Fibroblast of lung (primary cell): ENCODE measurements at regions not wholly inside any gene's neighbourhood (a gene's known extent, or its start where the extent isn't known, plus 50 kb on each side); places are given as distances from the start of the nearest gene placed in this dataset.

Experiments
- DNase-seq, 2 donors: peaks; one replicate each; pipeline versions ENCODE4 v3.0.0 to v3.0.0-alpha.2; 2010; ENCODE audit warnings: low read depth in 2 of 2
- H2AFZ ChIP-seq: 2 replicates; pipeline ENCODE4 v1.5.1; 2012; ENCODE audit warnings: low read length, control low read depth, inconsistent platforms
- H3K27ac ChIP-seq: 2 replicates; pipeline ENCODE4 v1.5.1; 2011; ENCODE audit warnings: low read length, control low read depth; ENCODE audit not compliant: insufficient read depth
- H3K27me3 ChIP-seq: 2 replicates; pipeline ENCODE4 v1.5.1; 2011; ENCODE audit warnings: mild to moderate bottlenecking, low read length; ENCODE audit not compliant: control insufficient read depth, insufficient read depth
- H3K36me3 ChIP-seq: 2 replicates; pipeline ENCODE4 v1.5.1; 2011; ENCODE audit warnings: low read length; ENCODE audit not compliant: control insufficient read depth, insufficient read depth
- H3K4me1 ChIP-seq: 2 replicates; pipeline ENCODE4 v1.5.1; 2011; ENCODE audit warnings: low read length; ENCODE audit not compliant: control insufficient read depth, insufficient read depth; ENCODE audit errors: extremely low read depth
- H3K4me2 ChIP-seq: 2 replicates; pipeline ENCODE4 v1.5.1; 2011; ENCODE audit warnings: low read length, control low read depth; ENCODE audit not compliant: insufficient read depth; ENCODE audit errors: extremely low read depth
- H3K4me3 ChIP-seq, 4 experiments: fragments of 200-600 bp in 1 of 4; sonication (generic) in 1 of 4; replicated peaks in 1 of 4; 2 replicates each; pipeline ENCODE4 v1.5.1; 2011 to 2016; ENCODE audit warnings: low read length in 4 of 4, low read depth in 3 of 4, mild to moderate bottlenecking in 3 of 4, control low read depth in 2 of 4, inconsistent platforms in 1 of 4, mixed read lengths in 1 of 4; ENCODE audit not compliant: insufficient read depth in 1 of 4; ENCODE audit errors: control extremely low read depth in 1 of 4
- H3K79me2 ChIP-seq: 2 replicates; pipeline ENCODE4 v1.5.1; 2012; ENCODE audit warnings: mild to moderate bottlenecking, low read length, inconsistent platforms; ENCODE audit not compliant: control insufficient read depth, insufficient read depth
- H3K9ac ChIP-seq: 2 replicates; pipeline ENCODE4 v1.5.1; 2011; ENCODE audit warnings: mild to moderate bottlenecking, low read length, control low read depth; ENCODE audit not compliant: insufficient read depth
- H3K9me3 ChIP-seq: 2 replicates; pipeline ENCODE4 v1.5.1; 2012; ENCODE audit warnings: low read depth, low read length; ENCODE audit not compliant: control insufficient read depth, insufficient read depth
- H4K20me1 ChIP-seq: 2 replicates; pipeline ENCODE4 v1.5.1; 2011; ENCODE audit warnings: low read length; ENCODE audit not compliant: control insufficient read depth, insufficient read depth; ENCODE audit errors: extremely low read depth
- CTCF ChIP-seq, 2 donors: IDR thresholded peaks in 1 of 2; conservative IDR thresholded peaks in 1 of 2; 1 replicate in 1 of 2; 2 replicates in 1 of 2; pipeline ENCODE4 v1.5.1; 2011 to 2012; ENCODE audit warnings: low read length in 2 of 2, control low read depth in 1 of 2, inconsistent platforms in 1 of 2, low read depth in 1 of 2, mild to moderate bottlenecking in 1 of 2
- EZH2 ChIP-seq: IDR thresholded peaks from 2 replicates; pipeline ENCODE4 v1.5.1; 2012; ENCODE audit warnings: low read length, control low read depth, mild to moderate bottlenecking; ENCODE audit errors: missing control alignments

- no peak overlapping the region for H3K27ac ChIP-seq
- H3K4me2 ChIP-seq, result no peak overlapping the region
- H3K27me3 ChIP-seq, result no peaks in the 10 kb centered on the region
- no peak overlapping the region for H3K4me3 ChIP-seq
- TF ChIP-seq EZH2 (no peak), CTCF (conservative IDR thresholded peaks at IDR 0.05 in 1 of 2, IDR thresholded peaks at IDR 0.05 in 1 of 2; ENCODE audit: low read depth in 1 of 2, low read length in 2 of 2) (no peak)
- no peak for DNase-seq
- no peaks in the 10 kb centered on the region for H4K20me1 ChIP-seq
- H3K79me2 ChIP-seq, result no peaks in the 10 kb centered on the region
- H3K9ac ChIP-seq, result no peak overlapping the region
- H2AFZ ChIP-seq, result no peak overlapping the region
- peaks cover 10% of the 10 kb centered on the region for H3K4me1 ChIP-seq
- H3K36me3 ChIP-seq, result no peaks in the 10 kb centered on the region
- no peaks in the 10 kb centered on the region for H3K9me3 ChIP-seq
Observed at GRCh38 chr14:71662291-71662790, 269.9 kb upstream of the RGS6 start.

- Histone ChIP-seq H3K27me3 (no peaks in the 10 kb centered on the region), H3K9ac (no peak overlapping the region), H3K79me2 (no peaks in the 10 kb centered on the region), H3K4me2 (no peak overlapping the region), H3K36me3 (no peaks in the 10 kb centered on the region), H2AFZ (no peak overlapping the region), H4K20me1 (no peaks in the 10 kb centered on the region), H3K27ac (peak overlapping the region; percentile 30), H3K4me1 (peaks cover 7% of the 10 kb centered on the region), H3K9me3 (no peaks in the 10 kb centered on the region), H3K4me3 (no peak overlapping the region)
- TF ChIP-seq CTCF (conservative IDR thresholded peaks at IDR 0.05 in 1 of 2, IDR thresholded peaks at IDR 0.05 in 1 of 2; ENCODE audit: low read depth in 1 of 2, low read length in 2 of 2) (no peak), EZH2 (no peak)
- peak; percentile 83 to 91 for DNase-seq
Observed at GRCh38 chr14:71665157-71665556, 267.1 kb upstream of the RGS6 start.

GRCh38 chr14:71665781-71666180 is 266.4 kb upstream of the RGS6 start:
- Histone ChIP-seq H3K4me2 (no peak overlapping the region), H3K27me3 (no peaks in the 10 kb centered on the region), H3K9me3 (no peaks in the 10 kb centered on the region), H3K36me3 (no peaks in the 10 kb centered on the region), H3K27ac (no peak overlapping the region), H3K4me3 (no peak overlapping the region), H3K9ac (no peak overlapping the region), H3K4me1 (peaks cover 7% of the 10 kb centered on the region), H2AFZ (no peak overlapping the region), H3K79me2 (no peaks in the 10 kb centered on the region), H4K20me1 (no peaks in the 10 kb centered on the region)
- TF ChIP-seq EZH2 (no peak), CTCF (conservative IDR thresholded peaks at IDR 0.05 in 1 of 2, IDR thresholded peaks at IDR 0.05 in 1 of 2; ENCODE audit: low read depth in 1 of 2, low read length in 2 of 2) (no peak)
- DNase-seq, result peak in 1 of 2 donors; percentile 65
